Liver (tissue), 7 donors: ENCODE measurements at regions not wholly inside any gene's neighbourhood (a gene's known extent, or its start where the extent isn't known, plus 50 kb on each side); places are given as distances from the start of the nearest gene placed in this dataset.
"Not testable (repeated sequence)": the region's sequence is repeated elsewhere in the genome, so short reads cannot be mapped to it uniquely, and the experiment has no call there.

Source experiments
- DNase-seq: peaks from one replicate; pipeline ENCODE4 v3.0.0-alpha.2; 2017; ENCODE audit warnings: low spot score
- H3K27ac ChIP-seq, 2 donors: one replicate each; pipeline ENCODE4 v1.7.0; 2013; ENCODE audit warnings: inconsistent platforms in 2 of 2, low read length in 2 of 2, control low read depth in 1 of 2, low read depth in 1 of 2, mild to moderate bottlenecking in 1 of 2
- H3K27me3 ChIP-seq, 4 donors: one replicate each; pipeline versions ENCODE4 v1.6.1 to v1.7.0; 2013; ENCODE audit warnings: low read length in 3 of 4, inconsistent platforms in 1 of 4, mild to moderate bottlenecking in 1 of 4, moderate library complexity in 1 of 4; ENCODE audit not compliant: control insufficient read depth in 4 of 4, insufficient read depth in 4 of 4
- H3K36me3 ChIP-seq, 4 donors: one replicate each; pipeline versions ENCODE4 v1.6.1 to v1.7.0; 2013; ENCODE audit warnings: low read length in 3 of 4, mild to moderate bottlenecking in 3 of 4, low read depth in 1 of 4, moderate library complexity in 1 of 4; ENCODE audit not compliant: control insufficient read depth in 4 of 4, insufficient read depth in 3 of 4
- H3K4me1 ChIP-seq, 4 donors: one replicate each; pipeline versions ENCODE4 v1.6.1 to v1.7.0; 2013; ENCODE audit warnings: low read length in 3 of 4, mild to moderate bottlenecking in 3 of 4, moderate library complexity in 1 of 4; ENCODE audit not compliant: control insufficient read depth in 4 of 4, insufficient read depth in 4 of 4
- H3K4me3 ChIP-seq, 3 donors: one replicate each; pipeline versions ENCODE4 v1.6.1 to v1.7.0; 2013; ENCODE audit warnings: low read length in 3 of 3, control low read depth in 1 of 3, low read depth in 1 of 3, mild to moderate bottlenecking in 1 of 3
- H3K9ac ChIP-seq, 2 donors: one replicate each; pipeline ENCODE4 v1.7.0; 2013; ENCODE audit warnings: low read length in 2 of 2, mild to moderate bottlenecking in 2 of 2, moderate library complexity in 2 of 2, control low read depth in 1 of 2, low read depth in 1 of 2
- H3K9me3 ChIP-seq, 4 donors: one replicate each; pipeline versions ENCODE4 v1.6.1 to v1.7.0; 2013; ENCODE audit warnings: low read length in 3 of 4; ENCODE audit not compliant: control insufficient read depth in 4 of 4
- EGR1 ChIP-seq, 2 donors: IDR thresholded peaks; 2 replicates each; pipeline ENCODE4 v1.6.1; 2016 to 2018; ENCODE audit warnings: antibody characterized with exemption in 2 of 2, low read depth in 2 of 2
- FOXA2 ChIP-seq: IDR thresholded peaks from 2 replicates; pipeline ENCODE4 v1.6.1; 2016; ENCODE audit warnings: antibody characterized with exemption
- HNF4A ChIP-seq, 2 donors: conservative IDR thresholded peaks; 2 replicates each; pipeline ENCODE4 v1.6.1; 2016; ENCODE audit warnings: antibody characterized with exemption in 2 of 2, mild to moderate bottlenecking in 2 of 2
- JUND ChIP-seq, 2 donors: IDR thresholded peaks; 2 replicates each; pipeline ENCODE4 v1.6.1; 2016; ENCODE audit warnings: antibody characterized with exemption in 2 of 2
- NR2F2 ChIP-seq: IDR thresholded peaks from 2 replicates; pipeline ENCODE4 v1.6.1; 2016; ENCODE audit warnings: antibody characterized with exemption
- RAD21 ChIP-seq, 2 donors: IDR thresholded peaks; 2 replicates each; pipeline ENCODE4 v1.6.1; 2016; ENCODE audit warnings: antibody characterized with exemption in 2 of 2, mild to moderate bottlenecking in 2 of 2
- WGBS: extraction: QIAGEN DNeasy Blood & Tissue Kit; methylation state at CpG from one replicate; pipeline ENCODE4 v1.1.7; 2013; 5-methylcytosine and 5-hydroxymethylcytosine counted together
- TF ChIP-seq, protein P1 (sequence below): IDR thresholded peaks from 2 replicates; pipeline ENCODE4 v1.6.1; 2016; ENCODE audit warnings: antibody characterized with exemption, mild to moderate bottlenecking
- TF ChIP-seq, protein P2 (sequence below): IDR thresholded peaks from 2 replicates; pipeline ENCODE4 v1.6.1; 2016; ENCODE audit warnings: antibody characterized with exemption
- TF ChIP-seq, protein P3 (sequence below): IDR thresholded peaks from 2 replicates; pipeline ENCODE4 v1.6.1; 2016; ENCODE audit warnings: antibody characterized with exemption
- TF ChIP-seq, protein P4 (sequence below): IDR thresholded peaks from 2 replicates; pipeline ENCODE4 v1.6.1; 2016; ENCODE audit warnings: antibody characterized with exemption
- donor health status: healthy.
- donor health status: healthy.
- donor health status: healthy.
- donor health status: healthy.

DNA sequence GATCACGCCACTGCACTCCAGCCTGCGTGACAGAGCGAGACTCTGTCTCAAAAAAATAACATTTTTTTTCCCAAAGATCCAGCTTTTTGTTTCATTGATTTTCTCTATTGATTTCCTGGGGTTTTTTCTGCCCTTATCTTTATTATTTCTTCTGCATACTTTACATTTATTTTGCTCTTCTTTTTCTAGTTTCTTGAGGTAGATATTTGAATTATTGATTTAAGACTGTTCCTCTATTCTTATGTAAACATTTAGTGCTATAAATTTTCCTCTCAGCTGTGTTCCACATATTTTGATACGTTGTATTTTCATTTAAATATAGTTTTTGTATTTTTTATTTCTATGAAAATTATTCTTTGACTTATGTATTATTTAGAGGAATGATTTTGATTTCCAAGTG, 89.8 kb downstream of the TEX51 start:
- no peaks in the 10 kb centered on the region for H3K27me3 ChIP-seq
- 74% methylated on average over 4 of the region's 4 CpGs for WGBS
- H3K4me3 ChIP-seq: no peak overlapping the region
- TF ChIP-seq JUND (IDR thresholded peaks at IDR 0.05) (no peak), RAD21 (IDR thresholded peaks at IDR 0.05) (no peak), HNF4A (conservative IDR thresholded peaks at IDR 0.05) (no peak), NR2F2 (no peak), EGR1 (IDR thresholded peaks at IDR 0.05; ENCODE audit: low read depth in 2 of 2) (no peak), FOXA2 (no peak)
- TF ChIP-seq, protein P1, sequence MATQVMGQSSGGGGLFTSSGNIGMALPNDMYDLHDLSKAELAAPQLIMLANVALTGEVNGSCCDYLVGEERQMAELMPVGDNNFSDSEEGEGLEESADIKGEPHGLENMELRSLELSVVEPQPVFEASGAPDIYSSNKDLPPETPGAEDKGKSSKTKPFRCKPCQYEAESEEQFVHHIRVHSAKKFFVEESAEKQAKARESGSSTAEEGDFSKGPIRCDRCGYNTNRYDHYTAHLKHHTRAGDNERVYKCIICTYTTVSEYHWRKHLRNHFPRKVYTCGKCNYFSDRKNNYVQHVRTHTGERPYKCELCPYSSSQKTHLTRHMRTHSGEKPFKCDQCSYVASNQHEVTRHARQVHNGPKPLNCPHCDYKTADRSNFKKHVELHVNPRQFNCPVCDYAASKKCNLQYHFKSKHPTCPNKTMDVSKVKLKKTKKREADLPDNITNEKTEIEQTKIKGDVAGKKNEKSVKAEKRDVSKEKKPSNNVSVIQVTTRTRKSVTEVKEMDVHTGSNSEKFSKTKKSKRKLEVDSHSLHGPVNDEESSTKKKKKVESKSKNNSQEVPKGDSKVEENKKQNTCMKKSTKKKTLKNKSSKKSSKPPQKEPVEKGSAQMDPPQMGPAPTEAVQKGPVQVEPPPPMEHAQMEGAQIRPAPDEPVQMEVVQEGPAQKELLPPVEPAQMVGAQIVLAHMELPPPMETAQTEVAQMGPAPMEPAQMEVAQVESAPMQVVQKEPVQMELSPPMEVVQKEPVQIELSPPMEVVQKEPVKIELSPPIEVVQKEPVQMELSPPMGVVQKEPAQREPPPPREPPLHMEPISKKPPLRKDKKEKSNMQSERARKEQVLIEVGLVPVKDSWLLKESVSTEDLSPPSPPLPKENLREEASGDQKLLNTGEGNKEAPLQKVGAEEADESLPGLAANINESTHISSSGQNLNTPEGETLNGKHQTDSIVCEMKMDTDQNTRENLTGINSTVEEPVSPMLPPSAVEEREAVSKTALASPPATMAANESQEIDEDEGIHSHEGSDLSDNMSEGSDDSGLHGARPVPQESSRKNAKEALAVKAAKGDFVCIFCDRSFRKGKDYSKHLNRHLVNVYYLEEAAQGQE: no peak
- TF ChIP-seq, protein P2, sequence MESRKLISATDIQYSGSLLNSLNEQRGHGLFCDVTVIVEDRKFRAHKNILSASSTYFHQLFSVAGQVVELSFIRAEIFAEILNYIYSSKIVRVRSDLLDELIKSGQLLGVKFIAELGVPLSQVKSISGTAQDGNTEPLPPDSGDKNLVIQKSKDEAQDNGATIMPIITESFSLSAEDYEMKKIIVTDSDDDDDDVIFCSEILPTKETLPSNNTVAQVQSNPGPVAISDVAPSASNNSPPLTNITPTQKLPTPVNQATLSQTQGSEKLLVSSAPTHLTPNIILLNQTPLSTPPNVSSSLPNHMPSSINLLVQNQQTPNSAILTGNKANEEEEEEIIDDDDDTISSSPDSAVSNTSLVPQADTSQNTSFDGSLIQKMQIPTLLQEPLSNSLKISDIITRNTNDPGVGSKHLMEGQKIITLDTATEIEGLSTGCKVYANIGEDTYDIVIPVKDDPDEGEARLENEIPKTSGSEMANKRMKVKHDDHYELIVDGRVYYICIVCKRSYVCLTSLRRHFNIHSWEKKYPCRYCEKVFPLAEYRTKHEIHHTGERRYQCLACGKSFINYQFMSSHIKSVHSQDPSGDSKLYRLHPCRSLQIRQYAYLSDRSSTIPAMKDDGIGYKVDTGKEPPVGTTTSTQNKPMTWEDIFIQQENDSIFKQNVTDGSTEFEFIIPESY: no peak
- TF ChIP-seq, protein P3, sequence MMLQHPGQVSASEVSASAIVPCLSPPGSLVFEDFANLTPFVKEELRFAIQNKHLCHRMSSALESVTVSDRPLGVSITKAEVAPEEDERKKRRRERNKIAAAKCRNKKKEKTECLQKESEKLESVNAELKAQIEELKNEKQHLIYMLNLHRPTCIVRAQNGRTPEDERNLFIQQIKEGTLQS: no peak
- TF ChIP-seq, protein P4, sequence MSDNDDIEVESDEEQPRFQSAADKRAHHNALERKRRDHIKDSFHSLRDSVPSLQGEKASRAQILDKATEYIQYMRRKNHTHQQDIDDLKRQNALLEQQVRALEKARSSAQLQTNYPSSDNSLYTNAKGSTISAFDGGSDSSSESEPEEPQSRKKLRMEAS: no peak
- no peak overlapping the region for H3K9ac ChIP-seq
- H3K27ac ChIP-seq: no peak overlapping the region
- peaks cover 3 to 25% (median 20%) of the 10 kb centered on the region in 4 donors for H3K4me1 ChIP-seq
- DNase-seq: no peak
- H3K36me3 ChIP-seq: no peaks in the 10 kb centered on the region
- H3K9me3 ChIP-seq: no peaks in the 10 kb centered on the region

DNA sequence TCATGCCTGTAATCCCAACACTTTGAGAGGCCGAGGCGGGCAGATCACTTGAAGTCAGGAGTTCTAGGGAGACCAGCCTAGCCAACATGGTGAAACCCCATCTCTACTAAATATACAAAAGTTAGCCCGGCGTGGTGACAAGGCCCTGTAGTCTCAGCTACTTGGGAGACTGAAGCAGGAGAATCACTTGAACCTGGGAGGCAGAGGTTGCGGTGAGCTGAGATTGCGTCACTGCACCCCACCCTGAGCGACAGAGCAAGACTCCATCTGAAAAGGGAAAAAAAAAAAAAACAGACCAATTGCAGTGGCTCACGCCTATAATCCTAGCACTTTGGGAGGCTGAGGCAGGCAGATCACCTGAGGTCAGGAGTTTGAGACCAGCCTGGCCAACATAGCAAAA, 90.4 kb downstream of the TEX51 start:
- not testable (repeated sequence) for H3K36me3 ChIP-seq, H3K9me3 ChIP-seq, H3K9ac ChIP-seq, DNase-seq, H3K4me3 ChIP-seq, H3K27ac ChIP-seq, H3K27me3 ChIP-seq
- H3K4me1 ChIP-seq: peaks cover 3 to 20% (median 16%) of the 10 kb centered on the region in 4 donors
- WGBS: 96% methylated on average over 8 of the region's 8 CpGs

DNA sequence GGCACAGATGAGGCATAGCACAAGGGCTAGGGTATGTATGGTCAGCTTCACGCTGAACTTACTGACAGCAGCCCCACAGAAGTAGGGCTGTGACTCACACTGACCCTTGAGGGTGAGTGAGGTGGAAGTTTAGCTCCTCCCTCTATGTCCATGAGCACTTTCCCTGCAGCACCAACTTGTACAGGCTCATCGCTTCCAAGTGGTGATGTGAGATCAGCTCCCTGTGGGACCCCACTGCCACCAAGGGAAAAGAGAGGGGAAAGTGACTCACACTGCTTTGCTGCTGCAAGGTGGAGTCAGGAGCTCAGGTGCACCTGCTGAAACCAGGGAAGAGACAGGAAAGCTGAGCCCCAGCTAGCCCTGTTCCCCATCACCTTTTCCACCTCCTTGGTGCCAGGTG, 91.5 kb downstream of the TEX51 start:
- Histone ChIP-seq H3K27me3 (no peaks in the 10 kb centered on the region), H3K4me1 (peaks cover 3 to 18% (median 14%) of the 10 kb centered on the region in 4 donors), H3K9ac (no peak overlapping the region), H3K9me3 (no peaks in the 10 kb centered on the region), H3K27ac (no peak overlapping the region), H3K4me3 (no peak overlapping the region), H3K36me3 (no peaks in the 10 kb centered on the region)
- TF ChIP-seq HNF4A (conservative IDR thresholded peaks at IDR 0.05) (no peak), FOXA2 (no peak)
- no peak for DNase-seq
- WGBS: 86% methylated on average over 2 of the region's 2 CpGs
